IMR-90 (cell line): ENCODE measurements at regions not wholly inside any gene's neighbourhood (a gene's known extent, or its start where the extent isn't known, plus 50 kb on each side); places are given as distances from the start of the nearest gene placed in this dataset.

ENCODE experiments used
- ATAC-seq: fragments of 200-7000 bp; cut with Tn5 transposase; 2 replicates; pipeline ENCODE4 v1.9.1; 2020; ENCODE audit warnings: low read depth, mild to moderate bottlenecking, moderate library complexity
- BruUV-seq: library from RNA; stranded (reverse); fragments of 400-500 nt; replicated peaks from 2 replicates; lab custom pipeline; 2021; lab: Mats Ljungman, UMichigan
- CTCF ChIA-PET: fragments of 300-600 bp; formaldehyde crosslinking; extraction: SDS; loops from one replicate; lab custom pipeline; 2021; ENCODE audit warnings: antibody characterized with exemption; lab: Yijun Ruan, JAX
- POLR2A ChIA-PET: fragments of 300-600 bp; sonication (Branson Sonifier 250); formaldehyde crosslinking; loops from one replicate; lab custom pipeline; 2022; ENCODE audit warnings: antibody characterized with exemption; ENCODE audit not compliant: unreplicated experiment; lab: Charles Lee
- DNase-seq: peaks from one replicate; pipeline ENCODE4 v3.0.0; 2013
- H2AFZ ChIP-seq: replicated peaks from 2 replicates; pipeline ENCODE3; 2013; ENCODE audit warnings: low read length, mild to moderate bottlenecking; ENCODE audit not compliant: poor library complexity
- H2AK5ac ChIP-seq: 2 replicates; pipeline ENCODE4 v1.6.1; 2013; ENCODE audit warnings: low read depth, low read length, inconsistent platforms
- H2AK9ac ChIP-seq: replicated peaks from 2 replicates; pipeline ENCODE3; 2013; ENCODE audit warnings: mild to moderate bottlenecking, low read depth, low read length, moderate library complexity; ENCODE audit not compliant: poor library complexity
- H2BK120ac ChIP-seq: 2 replicates; pipeline ENCODE4 v1.6.1; 2013; ENCODE audit warnings: low read depth, low read length, inconsistent platforms
- H2BK15ac ChIP-seq: 3 replicates; pipeline ENCODE4 v1.6.1; 2013; ENCODE audit warnings: low read depth, low read length, inconsistent platforms
- H2BK20ac ChIP-seq: 2 replicates; pipeline ENCODE4 v1.6.1; 2013; ENCODE audit warnings: low read depth, mild to moderate bottlenecking, inconsistent platforms, low read length, moderate library complexity
- H2BK5ac ChIP-seq: 2 replicates; pipeline ENCODE4 v1.6.1; 2013; ENCODE audit warnings: mild to moderate bottlenecking, low read depth, low read length, inconsistent platforms; ENCODE audit not compliant: poor library complexity, severe bottlenecking
- H3K14ac ChIP-seq: replicated peaks from 2 replicates; pipeline ENCODE4 v1.6.1; 2013; ENCODE audit warnings: low read depth, low read length, inconsistent platforms
- H3K18ac ChIP-seq: 2 replicates; pipeline ENCODE4 v1.6.1; 2013; ENCODE audit warnings: low read depth, low read length, control low read depth
- H3K23ac ChIP-seq: 2 replicates; pipeline ENCODE4 v1.6.1; 2013; ENCODE audit warnings: low read depth, low read length, inconsistent platforms
- H3K27ac ChIP-seq: 2 replicates; pipeline ENCODE4 v1.5.1; 2013; ENCODE audit warnings: mild to moderate bottlenecking, control low read depth, low read length; ENCODE audit not compliant: insufficient read depth
- H3K27me3 ChIP-seq: 2 replicates; pipeline ENCODE4 v1.6.1; 2013; ENCODE audit warnings: low read length; ENCODE audit not compliant: control insufficient read depth, insufficient read depth
- H3K36me3 ChIP-seq: 2 replicates; pipeline ENCODE4 v1.6.1; 2013; ENCODE audit warnings: low read length, mixed read lengths; ENCODE audit not compliant: control insufficient read depth, insufficient read depth
- H3K4ac ChIP-seq: 2 replicates; pipeline ENCODE4 v1.6.1; 2013; ENCODE audit warnings: low read depth, low read length, inconsistent platforms
- H3K4me1 ChIP-seq: 2 replicates; pipeline ENCODE4 v1.6.1; 2013; ENCODE audit warnings: low read length, mixed read lengths; ENCODE audit not compliant: control insufficient read depth, insufficient read depth
- H3K4me2 ChIP-seq: 2 replicates; pipeline ENCODE4 v1.6.1; 2013; ENCODE audit warnings: low read depth, mild to moderate bottlenecking, control low read depth, low read length, moderate library complexity
- H3K4me3 ChIP-seq: 2 replicates; pipeline ENCODE4 v1.5.1; 2013; ENCODE audit warnings: low read depth, mild to moderate bottlenecking, control low read depth, low read length, moderate library complexity; ENCODE audit not compliant: insufficient read depth
- H3K56ac ChIP-seq: 2 replicates; pipeline ENCODE4 v1.6.1; 2013; ENCODE audit warnings: low read length, inconsistent platforms; ENCODE audit not compliant: insufficient read depth; ENCODE audit errors: extremely low read depth
- H3K79me1 ChIP-seq, 2 experiments: 2 replicates each; pipeline ENCODE4 v1.6.1; 2013; ENCODE audit warnings: low read length in 2 of 2, inconsistent platforms in 1 of 2, low read depth in 1 of 2
- H3K9ac ChIP-seq: 2 replicates; pipeline ENCODE4 v1.6.1; 2013; ENCODE audit warnings: low read depth, low read length, control low read depth
- H3K9me1 ChIP-seq: 2 replicates; pipeline ENCODE4 v1.6.1; 2013; ENCODE audit warnings: low read length, inconsistent platforms; ENCODE audit not compliant: insufficient read depth
- H3K9me3 ChIP-seq: 2 replicates; pipeline ENCODE4 v1.6.1; 2013; ENCODE audit warnings: low read length; ENCODE audit not compliant: control insufficient read depth, insufficient read depth
- H4K20me1 ChIP-seq: 2 replicates; pipeline ENCODE4 v1.6.1; 2013; ENCODE audit warnings: low read length, inconsistent platforms; ENCODE audit not compliant: insufficient read depth
- H4K5ac ChIP-seq: 2 replicates; pipeline ENCODE4 v1.6.1; 2013; ENCODE audit warnings: mild to moderate bottlenecking, low read depth, low read length, control low read depth
- H4K8ac ChIP-seq, 2 experiments: 2 replicates each; pipeline ENCODE4 v1.6.1; 2013; ENCODE audit warnings: low read depth in 2 of 2, low read length in 2 of 2, control low read depth in 1 of 2, inconsistent platforms in 1 of 2
- H4K91ac ChIP-seq: 2 replicates; pipeline ENCODE4 v1.6.1; 2013; ENCODE audit warnings: low read depth, low read length, inconsistent platforms; ENCODE audit not compliant: insufficient read depth
- BHLHE40 ChIP-seq: fragments of 150-350 bp; IDR thresholded peaks from 2 replicates; pipeline ENCODE4 v1.6.1; 2016; ENCODE audit warnings: mild to moderate bottlenecking, low read depth, low read length
- CEBPB ChIP-seq: IDR thresholded peaks from 2 replicates; pipeline ENCODE4 v1.6.1; 2012; ENCODE audit warnings: low read depth, low read length, improper control_type of control experiment
- CHD1 ChIP-seq: IDR thresholded peaks from 2 replicates; pipeline ENCODE4 v1.6.1; 2012; ENCODE audit warnings: low read depth, low read length, improper control_type of control experiment
- CTCF ChIP-seq: conservative IDR thresholded peaks from 2 replicates; pipeline ENCODE4 v1.5.1; 2012; ENCODE audit warnings: mild to moderate bottlenecking, low read depth, low read length, improper control_type of control experiment
- ELK1 ChIP-seq: fragments of 150-350 bp; IDR thresholded peaks from 2 replicates; pipeline ENCODE4 v1.6.1; 2016; ENCODE audit warnings: low read depth, mild to moderate bottlenecking, low read length, moderate library complexity, borderline replicate concordance
- FOS ChIP-seq: fragments of 150-350 bp; IDR thresholded peaks from 2 replicates; pipeline ENCODE4 v1.6.1; 2016; ENCODE audit warnings: low read depth, low read length
- MAFK ChIP-seq: IDR thresholded peaks from 2 replicates; pipeline ENCODE4 v1.6.1; 2012; ENCODE audit warnings: low read depth, low read length, improper control_type of control experiment
- MAZ ChIP-seq: IDR thresholded peaks from 2 replicates; pipeline ENCODE4 v1.6.1; 2012; ENCODE audit warnings: low read depth, mild to moderate bottlenecking, low read length, improper control_type of control experiment, moderate library complexity, borderline replicate concordance
- MXI1 ChIP-seq: IDR thresholded peaks from 2 replicates; pipeline ENCODE4 v1.6.1; 2012; ENCODE audit warnings: low read depth, mild to moderate bottlenecking, low read length, moderate library complexity, borderline replicate concordance
- NFE2L2 ChIP-seq: fragments of 150-350 bp; IDR thresholded peaks from 2 replicates; pipeline ENCODE4 v1.6.1; 2016; ENCODE audit warnings: low read depth, mild to moderate bottlenecking, low read length
- POLR2A ChIP-seq: IDR thresholded peaks from 2 replicates; pipeline ENCODE4 v1.6.1; 2012; ENCODE audit warnings: mild to moderate bottlenecking, low read depth, low read length
- RAD21 ChIP-seq: IDR thresholded peaks from 2 replicates; pipeline ENCODE4 v1.6.1; 2012; ENCODE audit warnings: low read length, improper control_type of control experiment
- RCOR1 ChIP-seq: IDR thresholded peaks from 2 replicates; pipeline ENCODE4 v1.6.1; 2012; ENCODE audit warnings: mild to moderate bottlenecking, low read length, improper control_type of control experiment; ENCODE audit not compliant: insufficient replicate concordance
- RFX5 ChIP-seq: IDR thresholded peaks from 2 replicates; pipeline ENCODE4 v1.8.0; 2012; ENCODE audit warnings: low read depth, mild to moderate bottlenecking, low read length, moderate library complexity
- SMC3 ChIP-seq: fragments of 150-350 bp; IDR thresholded peaks from 2 replicates; pipeline ENCODE4 v1.6.1; 2016; ENCODE audit warnings: low read depth, mild to moderate bottlenecking, antibody characterized with exemption, low read length, moderate library complexity
- USF2 ChIP-seq: fragments of 150-350 bp; IDR thresholded peaks from 2 replicates; pipeline ENCODE4 v1.6.1; 2017; ENCODE audit warnings: mild to moderate bottlenecking, antibody characterized with exemption, low read length, low read depth
- dilution Hi-C: fragments of 300-500 bp; cut with HindIII; formaldehyde crosslinking; loops from one replicate; pipeline ENCODE4 v1.14.3; 2018; ENCODE audit warnings: low sequenced_read_pairs; ENCODE audit not compliant: unreplicated experiment
- in situ Hi-C: fragments of 300-500 bp; cut with MboI; formaldehyde crosslinking; loops from 3 replicates; pipeline ENCODE4 v1.14.3; 2019; ENCODE audit warnings: low sequenced_read_pairs, inconsistent platforms, mixed read lengths
- intact Hi-C: fragments of 100-400 bp; cut with micrococcal nuclease; formaldehyde crosslinking; loops from 2 replicates; pipeline ENCODE4 v1.10.0; 2022

- Histone ChIP-seq H2AK9ac (no peak overlapping the region), H3K36me3 (no peaks in the 10 kb centered on the region), H3K18ac (no peak overlapping the region), H2BK120ac (no peak overlapping the region), H4K91ac (no peak overlapping the region), H3K27ac (no peak overlapping the region), H4K8ac (no peak overlapping the region), H4K5ac (no peak overlapping the region), H3K9me3 (0 out of 2 replicates have a peak, but pooled peaks cover 2% of the 10 kb centered on the region), H3K4me1 (no peaks in the 10 kb centered on the region), H2BK20ac (no peak overlapping the region), H3K4me3 (no peak overlapping the region), H3K79me1 (no peaks in the 10 kb centered on the region), H3K4ac (no peak overlapping the region), H3K56ac (no peak overlapping the region), H2BK5ac (no peak overlapping the region), H3K23ac (no peak overlapping the region), H2AK5ac (no peak overlapping the region), H3K9me1 (no peaks in the 10 kb centered on the region), H2BK15ac (no peak overlapping the region), H3K9ac (no peak overlapping the region), H2AFZ (no peak overlapping the region), H4K20me1 (no peaks in the 10 kb centered on the region), H3K14ac (no peak overlapping the region), H3K4me2 (no peak overlapping the region), H3K27me3 (no peaks in the 10 kb centered on the region)
- intact Hi-C loops = no loop called here
- no TSS peak for BruUV-seq
- ATAC-seq = no peak
- ChIA-PET CTCF (no interaction called here), POLR2A (no interaction called here)
- in situ Hi-C loops = no loop called here
- dilution Hi-C loops = no loop called here
- TF ChIP-seq MXI1 = no peak
- TF ChIP-seq ELK1 = no peak
- no peak for TF ChIP-seq RAD21
- TF ChIP-seq NFE2L2 = no peak
- no peak for TF ChIP-seq MAFK
- TF ChIP-seq RCOR1 = no peak
- no peak for TF ChIP-seq FOS
- no peak for TF ChIP-seq CHD1
- no peak for TF ChIP-seq POLR2A
- no peak for TF ChIP-seq CTCF
- no peak for TF ChIP-seq RFX5
- no peak for TF ChIP-seq MAZ
- no peak for TF ChIP-seq CEBPB
- TF ChIP-seq SMC3 = no peak
- TF ChIP-seq USF2 = no peak
- TF ChIP-seq BHLHE40 = no peak
- DNase-seq = no peak
These were observed 633.2 kb upstream of the FAM174A start for GRCh38 chr5:99901972-99902371.
